GM10266 (cell line): ENCODE measurements at regions not wholly inside any gene's neighbourhood (a gene's known extent, or its start where the extent isn't known, plus 50 kb on each side); places are given as distances from the start of the nearest gene placed in this dataset.

Experiments used
- DNase-seq: peaks from one replicate; pipeline ENCODE4 v3.0.0; 2012; ENCODE audit errors: extremely low spot score
- TF ChIP-seq, protein P1 (sequence below): IDR thresholded peaks from 2 replicates; pipeline ENCODE4 v1.5.1; 2012; ENCODE audit warnings: mild to moderate bottlenecking, low read depth; ENCODE audit not compliant: control insufficient read depth, insufficient read depth; ENCODE audit errors: missing control alignments

DNA sequence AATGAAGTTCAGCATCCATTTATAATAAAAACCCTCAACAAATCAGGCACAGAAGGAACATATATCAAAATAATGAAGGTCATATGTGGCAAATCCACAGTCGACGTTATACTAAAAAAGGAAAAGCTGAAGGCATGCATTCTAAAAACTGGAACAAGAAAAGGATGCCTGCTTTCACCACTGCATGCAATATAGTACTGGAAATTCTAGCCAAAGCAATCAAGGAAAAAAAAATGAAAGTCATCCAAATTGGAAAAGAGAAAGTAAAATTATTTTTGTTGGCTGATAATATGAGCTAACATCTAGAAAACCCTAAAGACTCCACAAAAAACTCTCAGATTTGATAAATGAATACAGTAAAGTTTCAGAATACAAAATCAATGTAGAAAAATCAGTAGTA lies 1123.2 kb downstream of the TBL1XR1 start:
- DNase-seq, result no peak
- TF ChIP-seq, protein P1, sequence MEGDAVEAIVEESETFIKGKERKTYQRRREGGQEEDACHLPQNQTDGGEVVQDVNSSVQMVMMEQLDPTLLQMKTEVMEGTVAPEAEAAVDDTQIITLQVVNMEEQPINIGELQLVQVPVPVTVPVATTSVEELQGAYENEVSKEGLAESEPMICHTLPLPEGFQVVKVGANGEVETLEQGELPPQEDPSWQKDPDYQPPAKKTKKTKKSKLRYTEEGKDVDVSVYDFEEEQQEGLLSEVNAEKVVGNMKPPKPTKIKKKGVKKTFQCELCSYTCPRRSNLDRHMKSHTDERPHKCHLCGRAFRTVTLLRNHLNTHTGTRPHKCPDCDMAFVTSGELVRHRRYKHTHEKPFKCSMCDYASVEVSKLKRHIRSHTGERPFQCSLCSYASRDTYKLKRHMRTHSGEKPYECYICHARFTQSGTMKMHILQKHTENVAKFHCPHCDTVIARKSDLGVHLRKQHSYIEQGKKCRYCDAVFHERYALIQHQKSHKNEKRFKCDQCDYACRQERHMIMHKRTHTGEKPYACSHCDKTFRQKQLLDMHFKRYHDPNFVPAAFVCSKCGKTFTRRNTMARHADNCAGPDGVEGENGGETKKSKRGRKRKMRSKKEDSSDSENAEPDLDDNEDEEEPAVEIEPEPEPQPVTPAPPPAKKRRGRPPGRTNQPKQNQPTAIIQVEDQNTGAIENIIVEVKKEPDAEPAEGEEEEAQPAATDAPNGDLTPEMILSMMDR, result no peak

DNA sequence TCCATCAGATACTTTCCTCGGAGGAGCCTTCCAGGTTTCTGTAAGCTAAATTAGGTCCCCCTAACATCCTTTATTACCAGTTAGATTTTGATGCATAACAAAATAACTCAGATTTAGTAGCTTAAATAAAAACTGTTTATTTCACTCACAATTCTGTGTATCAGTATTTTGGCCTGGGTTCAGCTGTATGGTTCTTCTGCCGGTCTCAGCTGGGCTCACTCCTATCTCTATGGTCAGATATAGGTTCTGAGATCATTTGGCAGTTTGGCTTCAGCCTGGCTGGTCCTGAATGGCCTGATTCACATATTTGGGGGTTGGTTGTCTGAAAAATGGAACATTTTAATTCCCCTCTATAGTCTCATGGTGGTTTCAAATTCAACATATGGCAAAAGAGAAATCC lies 1125.3 kb downstream of the TBL1XR1 start:
- TF ChIP-seq, protein P1, result no peak
- DNase-seq, result no peak

DNA sequence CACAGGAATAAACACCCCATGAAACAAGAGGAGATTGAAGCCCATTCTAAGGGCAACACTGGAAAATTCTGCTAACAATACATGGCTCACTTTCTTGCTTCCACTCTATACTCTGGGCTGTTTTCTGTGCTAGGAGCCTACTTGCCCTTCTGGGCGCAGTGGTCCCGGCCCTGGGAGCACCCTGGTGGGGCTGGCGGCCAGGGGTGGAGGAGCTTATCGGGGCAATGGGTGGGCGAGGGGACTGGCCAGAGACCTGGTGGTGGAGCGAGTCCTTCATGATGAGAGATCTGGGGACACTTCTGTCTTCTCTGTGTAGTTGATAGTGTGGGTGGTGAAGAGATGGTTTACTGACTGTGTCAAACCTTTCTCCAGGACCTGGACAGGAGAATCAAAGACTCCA lies 1128.5 kb downstream of the TBL1XR1 start:
- no peak for DNase-seq
- TF ChIP-seq, protein P1, result no peak

DNA sequence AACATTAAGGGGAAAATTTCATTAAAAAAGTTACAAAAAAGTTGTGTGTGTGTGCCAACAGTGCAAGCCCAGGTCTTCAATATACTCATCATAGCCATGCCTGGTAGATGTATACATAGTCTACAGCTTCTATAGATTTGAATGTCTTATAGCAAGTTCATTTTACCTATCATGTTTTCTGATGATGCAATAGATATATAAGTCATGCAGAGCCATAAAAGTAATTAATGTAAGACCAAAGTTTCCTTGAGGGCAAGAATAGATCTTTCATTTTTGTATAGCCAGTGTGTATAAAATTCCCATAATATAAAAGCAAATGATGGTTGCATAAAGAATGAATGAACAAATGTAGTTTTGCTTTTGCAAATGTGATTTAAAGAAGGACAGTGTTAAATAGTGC lies 1138.4 kb downstream of the TBL1XR1 start:
- no peak for DNase-seq
- TF ChIP-seq, protein P1, result no peak

DNA sequence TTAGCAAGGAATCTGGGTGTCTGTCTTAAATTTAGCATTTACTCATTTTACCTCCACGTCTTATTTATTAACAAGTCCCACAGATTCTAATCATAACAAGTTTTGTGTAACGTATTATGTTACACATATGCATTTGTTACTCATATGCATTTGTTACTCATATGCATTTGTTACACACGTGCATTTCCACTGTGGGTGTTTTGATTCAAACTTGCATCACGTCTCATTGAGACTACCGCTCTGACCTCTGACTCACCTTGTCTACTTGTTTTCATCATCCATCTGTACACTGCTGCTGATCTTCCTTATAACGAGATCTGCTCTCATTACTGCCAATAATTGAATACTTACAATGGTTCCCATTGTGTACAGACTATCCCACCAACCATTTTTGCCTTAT lies 1141.4 kb downstream of the TBL1XR1 start:
- TF ChIP-seq, protein P1, result no peak
- no peak for DNase-seq

DNA sequence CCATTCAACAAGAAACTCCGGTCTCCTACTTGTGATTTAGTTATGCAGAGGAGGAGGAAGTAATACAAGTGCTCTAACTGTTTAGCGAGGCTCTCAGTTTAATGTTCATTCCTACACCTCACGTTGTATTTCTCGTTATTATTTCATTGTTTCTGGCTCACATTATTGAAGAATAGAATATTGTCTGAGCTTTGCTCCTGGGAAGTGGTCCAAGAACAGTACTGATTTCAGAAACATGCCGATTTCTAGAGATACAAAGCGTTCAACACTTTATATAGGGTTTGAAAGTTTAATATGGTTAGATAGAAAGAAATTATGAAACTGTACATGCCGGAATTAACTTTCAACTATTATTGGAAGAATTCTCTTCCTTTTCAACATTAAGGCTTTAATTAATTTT lies 1145.5 kb downstream of the TBL1XR1 start:
- no peak for DNase-seq
- TF ChIP-seq, protein P1, result no peak

DNA sequence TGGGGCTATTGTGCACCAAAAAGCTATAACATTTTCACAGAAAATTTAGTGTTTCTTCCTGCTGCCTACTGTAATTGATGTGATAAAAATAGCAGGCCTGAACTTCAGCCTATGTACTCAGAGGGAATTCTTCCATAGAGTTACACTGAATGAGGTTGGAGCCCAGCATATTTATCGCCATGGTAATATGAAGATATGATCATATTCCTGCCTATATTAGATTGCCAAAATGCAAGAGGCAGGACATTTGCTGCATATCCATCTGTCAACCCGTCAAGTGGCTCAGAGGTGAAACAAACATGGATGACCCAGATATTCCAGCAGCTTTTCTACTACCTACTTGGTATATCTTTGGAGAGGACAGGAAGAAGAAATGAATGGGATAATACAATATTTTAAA lies 1150.6 kb downstream of the TBL1XR1 start:
- no peak for DNase-seq
- TF ChIP-seq, protein P1, result no peak
